CD4-positive, alpha-beta T cell treated with Interleukin-4 for 4 hours (primary cell): ENCODE measurements at regions not wholly inside any gene's neighbourhood (a gene's known extent, or its start where the extent isn't known, plus 50 kb on each side); places are given as distances from the start of the nearest gene placed in this dataset.

Experiments used
- DNase-seq: peaks from one replicate; pipeline ENCODE4 v3.0.0-alpha.2; 2020

DNA sequence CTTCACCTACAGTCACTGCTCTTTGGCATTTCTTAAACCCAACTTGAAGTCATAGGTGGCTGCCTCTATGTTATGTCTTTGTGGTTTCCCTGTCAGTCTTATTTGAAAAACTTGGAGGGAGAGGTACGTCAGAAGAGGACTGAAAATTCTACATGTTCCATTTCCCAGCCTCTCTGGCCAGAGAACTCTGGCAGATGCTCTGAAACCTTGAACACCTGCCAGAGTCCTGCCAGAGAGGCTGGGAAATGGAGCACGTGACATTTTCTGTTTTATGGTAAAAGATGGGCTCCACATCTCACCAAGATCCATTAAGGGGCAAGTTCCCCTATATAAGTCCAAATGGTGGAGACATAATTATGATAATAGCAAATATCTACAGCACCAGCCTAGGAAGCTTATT lies 99.5 kb downstream of the MAFB start:
- DNase-seq, result no peak

DNA sequence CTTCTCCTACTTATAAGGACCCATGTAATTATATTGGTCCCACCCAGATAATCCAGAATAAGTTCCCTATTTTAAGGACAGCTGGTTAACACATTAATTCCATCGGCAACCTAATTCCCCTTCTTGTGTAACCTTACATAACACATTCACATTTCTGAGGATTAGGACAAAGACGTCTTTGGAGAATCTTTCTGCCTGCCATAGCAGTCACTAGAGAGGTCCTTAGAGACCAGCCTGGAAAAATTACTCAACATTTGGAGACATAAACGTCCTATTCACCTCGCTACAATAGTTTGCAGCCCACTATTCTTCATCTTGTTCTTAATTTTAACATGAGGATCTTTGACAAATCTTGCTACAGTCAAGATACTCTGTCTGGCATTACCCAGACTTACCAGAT lies 100.1 kb downstream of the MAFB start:
- no peak for DNase-seq

DNA sequence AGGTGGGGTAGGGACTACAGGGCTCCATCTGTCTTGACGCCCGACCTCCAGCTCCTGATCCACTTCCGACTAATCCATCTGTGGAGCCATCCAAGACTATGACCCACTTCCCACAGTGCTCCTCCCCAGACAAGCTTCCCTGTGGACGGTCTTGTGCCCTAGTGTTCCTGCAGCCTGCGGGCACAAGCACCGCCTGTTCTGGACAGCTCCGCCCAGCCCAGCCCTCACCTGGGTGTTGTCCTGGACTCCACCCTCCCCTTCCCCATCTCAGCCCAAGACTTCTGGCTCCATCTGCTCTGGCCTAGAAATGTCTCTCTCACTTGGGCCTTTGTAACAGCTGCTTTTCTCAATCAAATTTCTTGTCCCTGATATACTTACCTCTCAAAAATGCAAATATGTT lies 102.0 kb downstream of the MAFB start:
- DNase-seq, result no peak

DNA sequence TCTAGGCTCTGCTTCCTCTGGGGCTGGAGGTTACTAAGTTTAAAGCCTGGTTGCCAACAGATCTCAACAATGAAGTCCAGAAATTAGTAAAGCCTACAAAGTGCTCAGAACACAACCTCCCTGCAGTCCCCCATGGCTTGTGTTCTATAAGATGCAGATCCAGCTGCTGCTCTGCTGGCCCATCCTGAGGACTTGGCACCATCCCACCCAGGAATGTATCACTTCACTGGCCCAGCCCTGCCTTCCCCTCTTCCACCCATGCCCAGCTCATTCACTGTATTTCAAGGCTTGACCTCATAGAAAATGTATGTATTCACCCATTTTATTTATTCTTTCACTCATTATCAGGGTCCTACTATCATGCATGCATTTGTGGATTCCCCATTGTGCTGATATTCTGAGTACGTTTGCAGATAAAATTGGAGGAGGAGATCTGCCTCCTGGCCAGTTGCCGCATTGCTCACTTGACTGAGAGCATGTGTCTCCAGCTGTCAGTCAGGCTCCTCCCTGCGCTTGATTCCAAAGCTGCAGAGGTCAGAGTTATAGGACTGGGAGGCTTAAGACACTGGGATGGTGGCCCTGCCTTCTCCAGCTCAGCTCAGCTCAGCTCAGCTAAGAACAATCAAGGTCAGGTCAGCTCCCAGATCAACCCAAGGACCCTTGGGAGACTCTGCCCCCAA lies 104.8 kb downstream of the MAFB start:
- DNase-seq, result no peak

DNA sequence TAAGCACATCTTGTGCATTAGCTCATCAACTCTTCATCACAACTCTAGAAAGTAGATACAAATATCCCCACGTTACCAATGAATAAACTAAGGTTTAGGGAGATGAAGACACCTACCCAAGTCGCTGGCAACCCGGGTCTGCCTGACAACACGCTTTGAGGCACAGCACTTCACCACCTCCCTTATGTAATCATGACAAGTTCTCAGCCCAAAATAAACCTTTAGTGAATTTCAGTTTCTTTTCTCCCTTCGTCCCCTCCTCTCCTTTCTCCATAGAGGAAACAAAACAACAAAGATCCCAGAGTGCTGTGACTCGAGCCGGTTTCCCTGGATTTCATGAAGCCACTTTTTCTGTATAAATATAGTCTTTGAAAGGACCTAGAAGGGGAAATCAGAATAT lies 105.4 kb downstream of the MAFB start:
- no peak for DNase-seq

DNA sequence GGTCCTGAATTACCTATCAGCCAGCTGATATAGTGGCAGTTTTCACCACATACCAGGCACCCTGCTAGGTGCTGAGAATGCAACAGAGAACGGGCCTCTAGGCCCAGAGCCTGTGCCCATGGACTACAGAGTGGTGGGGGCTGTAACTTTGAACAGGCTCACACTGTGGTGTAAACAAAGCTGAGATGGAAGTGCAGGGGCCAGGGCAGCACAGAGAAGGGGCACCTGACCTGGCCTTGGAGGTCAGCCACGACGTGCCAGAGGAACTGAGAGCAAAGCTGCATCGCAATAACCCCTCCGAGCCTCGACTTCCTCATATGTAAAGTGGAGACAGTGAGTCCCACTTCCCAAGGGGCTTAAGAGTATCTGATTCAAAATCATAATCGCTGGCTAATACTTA lies 105.8 kb downstream of the MAFB start:
- no peak for DNase-seq

DNA sequence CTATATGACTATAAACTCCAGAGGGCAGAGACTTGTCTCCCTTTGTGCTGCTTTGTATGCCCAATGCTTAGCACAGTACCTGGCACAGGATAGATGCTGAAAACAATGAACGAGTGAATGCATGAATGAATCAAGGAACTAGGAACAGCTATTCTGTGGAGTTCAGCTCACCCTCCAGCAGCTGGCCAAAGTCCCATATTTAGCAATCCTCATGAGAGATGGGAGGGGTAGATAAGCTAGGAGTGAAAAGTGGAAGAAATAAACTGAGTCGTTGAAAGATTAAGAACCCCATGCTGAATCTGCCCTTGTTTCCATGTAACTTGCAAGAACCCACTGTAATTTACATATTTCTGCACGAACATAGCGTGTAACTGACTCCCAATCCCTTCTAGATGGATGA lies 106.5 kb downstream of the MAFB start:
- no peak for DNase-seq

DNA sequence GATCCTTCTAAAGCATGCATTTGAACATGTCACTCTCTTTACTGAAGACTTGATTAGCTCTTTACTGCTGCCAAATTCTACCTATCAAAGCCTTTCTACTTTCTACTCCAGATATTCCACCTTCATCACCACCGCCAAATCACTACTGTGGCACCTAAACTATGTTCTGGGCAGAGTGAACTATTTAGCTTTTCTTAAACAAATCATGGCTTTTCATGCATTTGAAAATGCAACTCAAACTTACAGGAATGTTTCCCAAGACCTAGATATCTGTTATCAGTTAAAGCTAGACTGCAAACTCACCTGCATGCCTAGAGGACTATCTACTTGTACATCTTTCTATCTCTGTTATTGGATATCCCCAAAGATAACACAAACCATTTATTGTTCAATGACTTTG lies 109.3 kb downstream of the MAFB start:
- no peak for DNase-seq

DNA sequence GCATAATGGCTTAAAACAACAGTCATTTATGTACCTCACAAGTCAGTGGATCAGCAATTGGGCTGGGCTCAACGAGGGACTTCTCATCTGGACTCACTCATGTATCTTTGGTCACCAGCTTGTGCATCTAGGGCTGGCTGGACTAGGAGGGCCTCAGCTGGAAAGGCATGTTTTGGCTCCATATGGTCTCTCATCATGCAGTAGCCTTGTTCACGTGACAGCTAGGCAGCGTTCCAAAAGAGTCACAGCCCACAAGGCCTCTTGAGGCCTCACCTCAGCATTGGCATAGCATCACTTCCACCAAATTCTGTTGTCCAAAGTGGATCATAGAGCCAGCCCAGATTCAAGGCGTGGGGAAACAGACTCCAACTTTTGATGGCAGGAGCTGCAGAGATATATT lies 110.1 kb downstream of the MAFB start:
- DNase-seq, result no peak

- no peak for DNase-seq
These were observed 113.2 kb downstream of the MAFB start for GRCh38 chr20:40575851-40576250.

- DNase-seq, result no peak
These were observed 116.8 kb downstream of the MAFB start for GRCh38 chr20:40572251-40572650.

DNA sequence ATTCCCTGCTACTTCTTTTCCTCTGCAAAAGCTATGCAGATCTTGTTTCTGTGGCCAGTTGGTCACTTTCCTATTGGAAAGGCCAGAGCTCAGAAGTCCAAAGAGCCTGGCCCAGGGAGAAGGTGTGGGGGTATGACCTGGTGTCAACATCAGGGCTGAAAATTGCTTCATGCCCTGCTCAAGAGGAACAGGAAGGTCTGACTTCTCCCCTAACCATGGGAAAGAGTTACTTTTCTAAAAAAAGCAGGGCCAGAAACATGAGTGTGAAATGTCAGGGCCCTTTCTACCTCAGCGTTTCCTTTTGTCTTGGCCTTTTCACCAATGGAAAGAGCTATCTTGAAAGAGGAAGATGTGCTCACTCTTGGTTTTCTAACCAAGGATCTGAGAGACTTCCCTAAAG lies 117.4 kb downstream of the MAFB start:
- DNase-seq, result no peak

- no peak for DNase-seq
These were observed 120.8 kb downstream of the MAFB start for GRCh38 chr20:40568200-40568599.

- no peak for DNase-seq
These were observed 123.4 kb downstream of the MAFB start for GRCh38 chr20:40565682-40566040.

- DNase-seq, result no peak
These were observed 123.9 kb downstream of the MAFB start for GRCh38 chr20:40565001-40565681.

GRCh38 chr20:40563296-40563950 lies 125.6 kb downstream of the MAFB start:
- DNase-seq, result no peak

DNA sequence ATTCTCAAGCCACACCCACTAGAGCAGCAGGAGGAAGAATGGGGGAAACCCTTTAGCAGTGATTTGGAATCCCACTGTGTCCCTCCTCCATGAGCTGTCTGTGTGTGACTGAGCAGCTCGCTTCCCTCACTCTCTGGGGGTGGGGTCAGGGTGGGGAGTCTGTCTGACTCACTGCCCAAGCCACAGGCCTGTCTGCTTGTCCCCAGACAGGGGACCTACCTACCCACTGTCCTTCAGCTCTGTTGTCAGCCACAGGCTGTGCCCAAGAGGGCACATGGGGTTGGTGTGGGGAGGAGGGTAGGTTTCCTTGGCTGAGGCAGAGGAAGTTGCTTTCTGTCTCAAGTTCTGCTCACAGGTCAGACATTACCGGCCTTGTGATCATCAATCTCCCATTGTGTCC lies 127.0 kb downstream of the MAFB start:
- DNase-seq, result no peak

DNA sequence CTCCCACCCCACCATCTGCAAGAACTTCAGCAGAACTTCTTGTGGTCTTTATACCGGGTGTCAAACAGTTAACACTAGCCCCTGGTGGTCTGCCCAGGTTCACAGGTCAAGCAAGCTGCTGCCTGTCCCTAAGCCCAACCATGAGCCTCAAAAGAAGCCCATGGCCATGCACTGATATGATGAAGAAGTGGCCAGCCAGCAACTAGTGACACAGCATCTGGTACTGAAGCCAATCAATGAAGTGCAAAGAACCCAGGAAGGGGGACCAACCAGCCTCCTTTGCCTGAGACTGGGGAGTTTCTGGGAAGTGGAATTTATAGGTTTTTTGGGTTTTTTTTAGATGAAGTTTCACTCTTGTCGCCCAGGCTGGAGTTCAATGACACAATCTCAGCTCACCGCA lies 127.8 kb downstream of the MAFB start:
- DNase-seq, result no peak

GRCh38 chr20:40558212-40558611 lies 130.8 kb downstream of the MAFB start:
- no peak for DNase-seq

DNA sequence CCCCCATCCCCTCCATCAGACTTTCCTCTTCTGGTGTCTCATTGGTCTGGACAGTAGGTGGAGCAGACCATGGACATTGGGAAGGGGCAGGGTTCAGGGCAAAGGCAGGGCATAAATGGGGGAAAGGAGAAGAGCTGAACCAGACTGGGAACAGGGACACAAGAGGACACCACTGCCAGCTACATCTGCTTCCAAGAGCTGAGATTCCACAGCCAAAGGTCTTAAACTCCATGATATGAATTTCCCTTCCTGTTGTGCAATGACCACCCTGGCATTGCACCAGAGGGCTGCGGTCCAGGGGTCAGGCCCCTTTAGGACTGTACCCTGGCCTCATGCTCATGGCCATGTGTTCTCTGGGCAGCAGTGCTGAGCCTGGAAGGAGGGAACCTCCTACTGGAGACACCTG lies 137.9 kb downstream of the MAFB start:
- DNase-seq, result no peak

GRCh38 chr20:40547483-40548091 lies 141.4 kb downstream of the MAFB start:
- no peak for DNase-seq

DNA sequence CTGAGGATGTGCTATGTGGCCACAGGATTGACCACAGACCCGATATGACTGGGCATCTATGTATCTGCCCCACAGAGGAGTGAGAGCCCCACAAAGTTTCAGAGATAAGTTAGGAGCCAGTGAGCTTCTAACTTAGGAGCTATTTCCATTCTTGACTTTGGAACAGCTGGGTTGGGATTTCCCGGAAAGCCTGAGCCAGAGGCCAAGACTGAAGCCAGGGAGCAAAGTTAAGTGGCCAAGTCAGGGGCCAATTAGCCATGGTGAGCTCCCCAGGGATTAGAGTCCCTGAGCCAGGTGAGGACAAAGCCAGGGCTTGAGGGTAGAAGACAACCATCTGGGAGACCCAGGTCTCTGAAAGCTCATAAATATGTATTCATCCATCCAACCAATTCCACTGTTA lies 143.6 kb downstream of the MAFB start:
- DNase-seq, result no peak

DNA sequence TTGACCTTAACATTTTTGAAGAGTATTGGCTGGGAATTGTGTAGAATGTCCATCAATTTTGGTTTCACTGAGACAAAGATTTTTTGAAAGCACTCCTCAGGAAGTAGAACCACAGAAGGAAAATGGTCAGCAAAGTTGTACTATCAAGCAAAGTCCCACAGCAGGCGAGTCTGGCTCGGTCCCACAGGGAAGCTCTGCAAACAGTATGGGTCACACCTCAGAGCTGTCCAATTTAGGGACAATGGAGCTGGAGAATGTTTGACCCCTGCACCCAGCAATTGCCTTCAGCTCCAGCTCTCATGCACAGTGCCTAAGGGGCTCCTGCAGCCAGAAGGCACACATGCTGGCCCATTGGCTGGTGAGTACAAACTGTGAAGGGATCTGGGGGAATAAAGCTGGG lies 147.0 kb downstream of the MAFB start:
- no peak for DNase-seq

- DNase-seq, result no peak
These were observed 148.9 kb downstream of the MAFB start for GRCh38 chr20:40540166-40540565.
